ENCODE measurements at regions not wholly inside any gene's neighbourhood (a gene's known extent, or its start where the extent isn't known, plus 50 kb on each side); places are given as distances from the start of the nearest gene placed in this dataset.
"Not testable (repeated sequence)": the region's sequence is repeated elsewhere in the genome, so short reads cannot be mapped to it uniquely, and the experiment has no call there.

GRCh38 chr9:71364186-71364955, 242.9 kb upstream of the TRPM3 start:
- DNase-seq (ENCODE audit: low read depth), result peak; percentile 95

DNA sequence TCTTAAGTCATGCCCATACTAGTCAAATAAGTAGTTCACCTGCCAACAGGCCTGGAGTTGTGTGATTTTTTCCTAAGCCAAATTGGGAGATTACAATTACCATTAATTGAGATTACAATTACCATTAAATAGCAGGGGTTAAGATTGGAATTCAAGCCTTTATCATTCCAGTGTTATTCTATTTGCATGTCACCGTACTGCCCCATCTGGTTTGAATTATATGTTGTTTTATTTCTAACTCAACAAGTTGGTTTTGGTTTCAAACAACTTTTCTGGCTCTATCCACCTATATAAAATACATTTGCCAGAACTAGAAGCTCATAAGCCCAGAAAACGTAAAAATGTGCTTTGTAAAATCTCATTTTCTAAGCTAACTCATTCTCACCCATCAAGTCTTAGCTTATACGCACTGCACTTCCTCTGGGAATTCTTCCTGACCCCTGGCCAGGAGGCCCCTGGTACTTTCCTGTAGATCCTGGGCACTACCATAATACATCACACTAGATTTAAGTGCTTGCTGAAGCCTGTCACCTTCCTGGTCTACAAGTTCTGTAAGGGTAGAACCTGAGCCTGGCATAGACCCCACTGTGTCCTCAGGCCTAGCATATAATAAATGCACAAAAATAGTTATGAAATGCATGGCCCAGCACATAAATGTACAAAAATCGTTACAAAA, 242.0 kb upstream of the TRPM3 start:
- peak; percentile 70 for DNase-seq (ENCODE audit: low read depth)

GRCh38 chr9:71361357-71361756, 239.9 kb upstream of the TRPM3 start:
- no peak for DNase-seq (ENCODE audit: low read depth)

DNA sequence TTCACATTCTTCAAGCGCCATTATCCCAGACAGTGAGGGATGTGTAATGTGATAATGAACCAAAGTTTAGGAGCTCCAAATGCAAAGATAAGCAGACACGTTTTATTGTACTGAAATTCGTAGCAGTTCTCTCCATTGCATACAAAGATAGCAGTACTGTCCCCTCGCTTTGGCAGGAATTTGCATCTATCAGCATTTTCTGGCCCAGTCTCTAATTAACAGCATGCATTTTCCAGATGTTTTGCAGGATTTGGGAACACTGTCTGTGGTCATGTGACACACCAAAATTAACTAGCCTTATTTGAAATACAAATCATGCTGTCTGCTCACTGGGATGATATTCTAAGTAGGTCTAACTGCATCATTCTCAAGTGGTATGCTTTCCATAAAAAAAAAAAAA, 235.9 kb upstream of the TRPM3 start:
- no peak for DNase-seq (ENCODE audit: low read depth)

DNA sequence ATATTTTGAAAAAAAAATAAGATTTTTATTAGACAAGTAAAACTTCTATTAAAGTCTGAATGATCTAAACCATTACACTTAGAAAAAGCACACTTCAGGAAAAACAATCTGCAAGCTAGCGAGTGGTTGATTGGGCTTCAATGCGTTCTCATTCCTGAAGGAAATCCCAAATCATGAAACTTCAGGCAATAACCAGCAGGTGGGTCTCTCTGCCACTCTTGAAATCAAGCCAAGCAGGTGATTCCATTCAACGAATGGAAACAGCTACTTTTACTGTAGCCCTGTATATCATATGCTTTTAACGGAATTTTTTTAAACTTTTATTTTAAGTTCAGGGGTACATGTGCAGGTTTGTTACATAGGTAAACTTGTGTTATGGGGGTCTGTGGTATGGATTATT, 234.5 kb upstream of the TRPM3 start:
- DNase-seq (ENCODE audit: low read depth), result no peak

DNA sequence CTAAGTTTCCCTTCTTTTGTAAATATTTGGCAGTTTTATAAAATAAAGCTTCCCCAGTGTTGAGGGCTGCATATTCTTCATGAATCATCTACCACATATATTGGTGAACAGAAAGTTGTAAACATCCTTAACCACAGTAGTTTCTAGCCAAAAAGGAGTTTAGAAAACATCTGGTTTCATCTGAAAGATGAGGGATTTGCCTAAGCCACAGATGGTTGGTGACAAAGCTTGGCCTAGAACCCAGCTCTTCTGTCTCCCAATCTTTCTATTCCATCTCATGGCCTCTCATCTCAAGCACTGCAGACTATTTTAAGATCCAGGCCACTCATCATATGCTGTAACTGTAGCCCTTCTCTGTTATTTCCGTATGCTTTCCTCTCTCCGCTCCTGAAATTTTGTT, 232.3 kb upstream of the TRPM3 start:
- peak; percentile 88 for DNase-seq (ENCODE audit: low read depth)

DNA sequence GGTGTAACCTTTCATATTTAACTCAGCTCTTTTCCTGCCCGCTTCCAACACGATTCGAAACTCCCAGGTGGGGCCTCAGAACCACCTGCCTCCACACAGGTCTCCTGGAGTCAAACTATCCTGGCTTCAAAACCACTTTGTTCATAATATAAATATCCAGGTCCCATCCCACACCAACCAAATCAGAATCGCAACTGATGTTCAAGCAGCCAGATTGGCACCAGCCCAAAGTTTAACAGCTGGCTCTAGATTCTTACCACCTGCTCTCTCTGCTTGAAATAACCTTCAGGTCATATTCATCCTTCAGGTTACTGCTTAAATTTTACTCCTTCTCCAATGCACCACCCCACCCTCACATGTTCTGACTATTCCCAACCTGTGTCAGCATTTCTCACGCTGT, 231.4 kb upstream of the TRPM3 start:
- no peak for DNase-seq (ENCODE audit: low read depth)

DNA sequence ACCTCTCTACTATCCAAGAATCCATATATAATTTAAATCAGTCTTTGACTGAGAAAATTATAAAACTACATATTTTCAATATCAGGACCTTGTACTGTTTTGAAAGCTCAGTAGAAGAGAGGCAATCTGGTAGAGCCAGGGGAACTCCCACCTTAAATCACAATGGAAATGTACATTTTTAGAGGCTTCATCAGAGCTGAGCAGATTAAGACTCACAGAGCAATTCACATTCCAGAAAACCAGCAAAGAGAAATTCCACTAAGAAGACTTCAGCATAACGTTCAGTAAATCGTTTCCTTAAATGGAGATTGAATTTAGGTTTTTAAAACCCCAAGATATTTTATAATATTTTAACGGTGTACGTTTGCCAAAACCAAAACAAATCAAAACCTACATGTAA, 227.8 kb upstream of the TRPM3 start:
- peak; percentile 90 for DNase-seq (ENCODE audit: low read depth)

DNA sequence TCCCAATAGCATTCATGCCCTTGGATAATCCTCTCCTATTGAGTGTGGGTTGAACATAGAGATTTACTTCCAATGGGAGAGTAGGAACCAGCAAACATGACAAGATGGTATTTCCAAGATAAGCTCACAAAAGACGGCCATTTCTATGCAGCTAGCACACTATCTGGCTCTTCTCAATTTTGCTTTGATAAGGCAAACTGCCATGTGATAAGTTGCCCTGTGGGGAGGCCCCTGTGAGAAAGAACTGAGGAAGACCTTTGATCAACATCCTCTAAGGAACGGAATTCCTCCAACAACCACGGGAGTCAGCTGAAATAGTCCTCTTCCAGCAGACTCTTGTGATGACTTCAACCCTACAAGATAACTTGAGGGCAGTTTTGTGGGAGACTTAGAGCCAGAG, 211.9 kb upstream of the TRPM3 start:
- no peak for DNase-seq (ENCODE audit: low read depth)

- no peak for DNase-seq (ENCODE audit: low read depth)
Observed at GRCh38 chr9:71331603-71332002, 210.2 kb upstream of the TRPM3 start.

GRCh38 chr9:71329873-71330272, 208.5 kb upstream of the TRPM3 start:
- no peak for DNase-seq (ENCODE audit: low read depth)

DNA sequence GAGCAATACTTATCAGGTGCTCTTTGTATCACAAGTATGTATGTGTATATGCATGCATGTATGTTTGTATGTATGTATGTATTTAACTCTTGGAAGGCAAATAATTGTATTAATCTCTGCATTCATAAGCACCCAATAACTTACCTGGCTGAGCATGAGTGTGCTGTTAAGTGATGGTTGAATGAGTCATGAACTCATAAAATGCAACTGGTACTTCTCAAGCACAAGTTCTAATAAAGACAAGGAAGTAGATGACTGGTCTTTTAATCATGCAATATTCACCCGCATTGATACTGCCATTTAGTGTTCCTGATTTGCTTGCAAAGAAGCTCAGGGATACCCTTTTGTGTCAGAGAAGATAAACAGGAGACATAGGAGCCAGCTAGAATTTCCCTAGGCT, 204.9 kb upstream of the TRPM3 start:
- no peak for DNase-seq (ENCODE audit: low read depth)

DNA sequence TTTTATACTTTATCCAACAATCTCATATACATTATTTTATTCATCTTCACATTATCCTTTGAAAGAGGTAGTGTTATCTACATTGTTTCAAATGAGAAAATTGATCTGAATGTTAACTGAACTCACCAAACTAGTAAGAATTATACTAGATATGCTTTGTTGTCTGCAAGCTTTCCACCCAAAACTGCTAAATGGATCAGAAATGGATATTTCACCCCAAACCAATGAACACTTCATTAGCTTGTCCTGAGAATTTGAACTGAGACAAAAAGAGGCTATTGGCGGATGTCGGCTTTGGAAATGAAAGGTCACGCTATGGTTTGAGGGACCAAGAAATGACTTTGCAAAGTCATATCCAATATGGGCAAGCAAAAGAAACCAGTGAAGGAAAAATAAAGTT, 201.9 kb upstream of the TRPM3 start:
- DNase-seq (ENCODE audit: low read depth), result no peak

DNA sequence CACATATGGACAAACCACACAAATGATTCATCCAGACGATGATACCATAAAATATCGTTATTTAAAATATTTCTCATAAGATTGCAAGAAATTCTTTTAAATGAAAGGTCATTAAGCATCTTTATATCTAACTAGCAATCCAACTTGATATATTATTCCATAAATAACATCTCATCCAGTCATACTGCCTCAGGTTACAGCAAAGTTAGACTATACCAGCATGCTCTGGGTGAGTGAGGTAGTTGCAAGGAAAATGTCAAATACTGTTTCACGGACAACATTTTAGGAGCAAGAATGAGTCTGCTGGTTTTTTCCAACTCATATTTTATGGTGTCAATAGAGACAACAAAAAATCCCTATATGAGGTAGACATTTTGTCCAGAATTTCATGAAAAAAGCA, 200.9 kb upstream of the TRPM3 start:
- DNase-seq (ENCODE audit: low read depth), result peak; percentile 30

DNA sequence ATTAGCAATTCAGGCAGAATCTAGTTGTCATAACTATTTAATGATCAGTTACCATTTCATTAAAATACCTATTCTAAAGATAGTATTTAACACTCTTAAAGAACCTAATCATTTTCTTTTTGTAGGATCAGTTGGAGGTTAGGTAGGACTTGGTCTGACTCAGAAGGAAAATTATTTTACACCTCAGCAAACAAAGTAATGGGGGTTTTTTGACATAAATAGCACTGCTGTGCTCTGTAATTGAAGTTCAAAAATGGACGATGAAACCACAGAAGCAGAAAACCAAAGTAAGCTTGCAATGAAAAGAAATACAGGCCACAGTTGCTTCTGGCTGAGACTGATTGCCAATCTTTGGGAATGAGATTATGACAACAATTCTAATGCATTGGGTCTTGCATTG, 187.0 kb upstream of the TRPM3 start:
- DNase-seq (ENCODE audit: low read depth), result no peak

- DNase-seq (ENCODE audit: low read depth), result no peak
Observed at GRCh38 chr9:71306134-71306533, 184.7 kb upstream of the TRPM3 start.

- DNase-seq (ENCODE audit: low read depth), result peak; percentile 74
Observed at GRCh38 chr9:71303351-71303750, 181.9 kb upstream of the TRPM3 start.

DNA sequence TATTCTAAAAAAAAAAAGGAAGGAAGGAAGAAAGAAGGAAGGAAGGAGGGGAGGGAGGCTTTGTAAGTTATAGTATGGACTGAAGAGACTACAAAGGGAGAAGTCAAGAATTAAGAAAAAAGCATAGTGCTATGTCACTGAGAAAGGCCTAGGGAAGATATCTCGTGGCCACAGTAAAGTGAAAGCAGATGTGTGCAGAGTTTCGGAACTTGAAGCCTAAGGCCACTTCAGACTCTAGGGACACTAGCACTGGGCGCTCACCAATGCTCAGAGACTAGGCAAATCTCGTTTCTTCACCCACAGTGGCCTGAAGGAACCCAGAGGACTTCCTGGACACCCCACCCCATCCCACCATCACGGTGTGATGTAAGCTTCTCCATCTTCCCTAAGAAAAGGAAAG, 181.4 kb upstream of the TRPM3 start:
- peak; percentile 72 for DNase-seq (ENCODE audit: low read depth)

DNA sequence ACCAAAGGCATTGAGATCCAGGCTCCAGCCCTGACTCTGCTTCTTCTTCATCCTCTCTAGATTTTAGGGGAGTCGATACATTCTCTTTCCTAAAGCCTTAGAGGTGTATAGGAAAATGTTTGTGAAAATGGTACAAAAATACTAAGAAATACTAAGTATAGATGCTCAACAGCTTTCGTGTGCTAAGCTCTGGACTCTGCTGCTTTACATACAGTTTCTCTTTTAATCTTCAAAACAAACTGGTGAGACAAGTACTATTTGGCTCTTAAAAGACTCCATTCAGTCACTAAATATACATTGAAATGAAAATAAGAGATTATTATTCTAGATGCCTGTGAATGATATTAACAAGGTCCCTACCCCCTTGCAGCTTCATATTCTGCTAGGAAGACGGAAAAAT, 174.5 kb upstream of the TRPM3 start:
- DNase-seq (ENCODE audit: low read depth), result no peak

- no peak for DNase-seq (ENCODE audit: low read depth)
Observed at GRCh38 chr9:71286146-71286545, 164.7 kb upstream of the TRPM3 start.

GRCh38 chr9:71285191-71285656, 163.8 kb upstream of the TRPM3 start:
- peak; percentile 71 for DNase-seq (ENCODE audit: low read depth)

- DNase-seq (ENCODE audit: low read depth), result not testable (repeated sequence)
Observed at GRCh38 chr9:71282116-71282515, 160.7 kb upstream of the TRPM3 start.

DNA sequence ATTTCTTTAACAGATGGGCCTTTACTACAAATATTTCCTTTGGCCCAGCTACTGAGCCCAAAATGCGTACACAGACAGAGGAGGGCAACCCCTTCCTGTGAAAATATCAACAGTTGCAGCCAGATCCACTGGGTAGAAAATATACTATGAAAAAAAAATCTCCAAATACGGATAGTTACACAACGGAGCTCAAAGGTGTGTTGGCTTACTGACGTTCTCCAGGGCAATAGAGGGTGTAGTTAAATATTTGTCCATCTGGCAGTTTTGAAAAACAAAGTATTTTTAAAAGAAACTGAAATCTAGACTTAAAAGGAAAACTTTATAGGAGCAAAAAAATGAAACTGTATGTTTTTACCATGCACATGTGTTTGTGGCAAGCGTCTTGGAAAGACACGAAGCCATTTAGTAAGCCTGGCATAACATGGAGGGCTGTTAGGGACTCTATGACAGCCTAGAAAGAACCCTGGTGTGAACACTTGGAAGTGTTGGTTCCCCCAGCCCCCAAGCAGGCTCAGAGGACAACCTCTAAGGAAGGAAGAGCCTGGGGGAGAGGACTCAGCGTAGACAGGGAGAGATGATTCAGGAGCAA, 157.8 kb upstream of the TRPM3 start:
- DNase-seq (ENCODE audit: low read depth), result no peak

Data from EH (cell line).